ENCODE measurements at regions not wholly inside any gene's neighbourhood (a gene's known extent, or its start where the extent isn't known, plus 50 kb on each side); places are given as distances from the start of the nearest gene placed in this dataset.

DNA sequence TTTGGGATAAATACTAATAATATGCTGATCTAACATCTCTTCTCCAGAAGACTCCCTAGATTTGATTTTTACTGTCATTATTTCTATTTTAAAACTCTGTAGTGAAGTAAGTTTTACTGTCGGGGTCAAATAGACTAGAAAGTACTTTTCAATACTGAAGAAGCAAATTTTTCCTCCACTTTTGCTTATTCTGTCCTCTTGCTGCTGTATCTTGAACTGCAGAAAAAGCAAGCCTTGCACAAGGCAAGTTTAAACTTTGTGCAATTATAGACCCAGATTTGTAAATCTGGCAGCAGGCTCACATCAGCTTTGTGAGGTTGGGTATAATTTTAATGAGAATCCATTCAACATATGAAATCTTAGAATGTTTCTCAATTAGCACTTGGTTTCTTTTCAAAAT is 151.1 kb upstream of the ETS2 start:
- DNase-seq (ENCODE audit: low spot score): no peak

DNA sequence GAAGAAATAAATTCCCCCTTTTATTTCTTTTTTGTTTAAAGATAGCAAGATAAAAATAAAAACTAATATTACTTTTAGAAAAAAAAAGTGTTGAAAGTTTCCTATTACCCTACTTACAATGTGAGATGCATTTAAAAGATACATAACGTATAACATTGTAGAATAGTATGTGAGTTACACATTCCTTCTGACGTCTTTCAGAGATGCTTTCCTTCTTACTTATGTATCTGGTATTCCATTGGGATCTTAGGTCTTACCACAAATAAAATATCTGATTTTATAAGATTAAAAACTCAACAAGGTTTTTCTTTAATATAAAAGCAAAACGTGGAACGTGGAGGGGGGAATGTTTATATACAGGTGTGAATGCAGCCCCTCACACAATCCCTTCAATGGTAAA is 147.2 kb upstream of the ETS2 start:
- no peak for DNase-seq (ENCODE audit: low spot score)

DNA sequence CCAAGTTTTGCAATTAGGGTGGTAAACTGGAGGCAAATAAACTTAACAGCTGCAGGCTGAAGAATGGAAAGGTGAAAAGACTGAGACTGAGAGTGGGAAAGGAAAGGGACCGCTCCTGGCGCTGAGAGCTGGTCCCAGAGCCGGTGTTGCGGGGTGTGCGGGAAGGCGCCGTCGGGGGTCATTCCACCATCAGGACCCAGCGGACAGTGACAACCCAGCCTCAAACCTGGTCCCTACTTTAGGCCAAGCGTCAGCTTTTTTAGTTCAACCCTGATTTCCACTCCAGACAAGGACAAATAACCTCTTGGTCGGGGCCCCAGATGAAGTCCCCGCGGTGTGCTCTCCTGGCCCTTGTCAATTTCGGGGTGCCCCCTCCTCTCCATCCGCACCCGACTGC is 145.8 kb upstream of the ETS2 start:
- no peak for DNase-seq (ENCODE audit: low spot score)

DNA sequence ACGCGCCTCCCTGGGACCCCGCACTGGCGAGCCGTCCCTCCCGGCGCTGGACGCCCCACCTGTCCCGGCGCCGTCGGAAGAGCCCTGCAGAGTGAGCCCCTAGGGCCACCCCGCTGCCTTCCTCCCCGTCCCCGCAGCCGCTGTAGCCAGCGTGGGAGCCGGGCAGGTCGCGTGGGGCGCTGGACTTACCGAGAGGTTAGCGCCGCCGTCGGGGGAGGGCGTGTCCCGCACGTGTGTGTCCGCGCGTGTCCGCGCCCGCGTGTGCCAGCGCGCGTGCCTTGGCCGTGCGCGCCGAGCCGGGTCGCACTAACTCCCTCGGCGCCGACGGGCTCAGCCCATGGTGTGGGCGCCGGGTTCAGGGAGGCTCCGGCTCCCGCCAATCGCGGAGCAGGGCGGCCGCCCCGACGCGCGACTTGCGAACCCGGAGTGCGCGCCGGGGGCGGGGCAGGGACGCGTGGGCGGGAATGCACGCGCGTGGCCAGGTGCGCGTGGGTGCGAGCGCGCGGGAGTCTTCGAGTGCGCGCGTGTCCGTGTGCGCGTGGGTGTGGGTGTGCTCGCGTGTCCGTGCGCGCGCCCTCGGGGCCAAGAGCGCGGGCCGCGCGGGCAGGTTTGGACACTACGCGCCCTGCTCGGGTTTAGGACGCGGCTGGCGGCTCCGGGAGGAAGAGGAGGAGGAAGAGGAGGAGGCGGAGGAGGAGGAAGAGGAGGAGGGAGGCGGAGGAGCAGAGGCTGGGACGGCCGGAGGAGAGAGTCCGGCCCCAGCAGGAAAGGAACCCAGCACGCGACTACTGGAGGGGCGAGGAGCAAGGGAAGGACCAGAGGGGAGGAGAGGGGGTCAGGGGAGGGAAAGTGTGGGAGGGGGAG is 145.2 kb upstream of the ETS2 start:
- no peak for DNase-seq (ENCODE audit: low spot score)

DNA sequence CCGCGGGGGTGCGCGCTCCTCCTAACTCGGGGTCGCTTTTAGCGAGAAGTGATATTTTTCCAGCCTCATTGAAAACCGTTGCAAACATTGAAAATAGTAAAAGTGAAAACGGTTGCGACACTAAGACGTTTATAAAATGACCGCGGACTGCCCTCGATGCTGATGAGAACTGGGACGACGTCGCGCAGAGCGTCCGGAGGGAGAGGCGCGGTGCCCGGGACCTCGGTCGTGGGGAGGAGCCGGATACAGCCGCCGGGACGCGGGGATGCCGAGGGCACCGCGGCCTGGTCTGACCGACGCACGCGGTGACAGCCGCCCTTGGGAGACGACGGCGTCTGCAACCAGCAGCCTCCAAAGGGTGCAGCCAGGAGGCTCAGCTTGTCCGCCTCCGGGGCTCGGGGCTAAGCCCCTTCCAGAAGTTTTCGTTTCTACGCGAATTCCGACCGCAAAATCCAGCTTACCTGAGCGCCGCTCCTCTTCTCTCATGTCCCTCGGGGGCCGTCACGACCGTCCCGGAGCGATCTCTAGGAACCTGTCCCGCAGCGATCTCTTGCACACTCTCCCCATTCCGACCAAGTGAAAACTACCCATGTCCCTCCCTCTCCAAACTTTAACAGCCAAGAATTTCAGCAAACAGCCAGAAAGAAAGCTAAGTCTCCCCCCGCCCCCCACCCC is 144.4 kb upstream of the ETS2 start:
- DNase-seq (ENCODE audit: low spot score): no peak

DNA sequence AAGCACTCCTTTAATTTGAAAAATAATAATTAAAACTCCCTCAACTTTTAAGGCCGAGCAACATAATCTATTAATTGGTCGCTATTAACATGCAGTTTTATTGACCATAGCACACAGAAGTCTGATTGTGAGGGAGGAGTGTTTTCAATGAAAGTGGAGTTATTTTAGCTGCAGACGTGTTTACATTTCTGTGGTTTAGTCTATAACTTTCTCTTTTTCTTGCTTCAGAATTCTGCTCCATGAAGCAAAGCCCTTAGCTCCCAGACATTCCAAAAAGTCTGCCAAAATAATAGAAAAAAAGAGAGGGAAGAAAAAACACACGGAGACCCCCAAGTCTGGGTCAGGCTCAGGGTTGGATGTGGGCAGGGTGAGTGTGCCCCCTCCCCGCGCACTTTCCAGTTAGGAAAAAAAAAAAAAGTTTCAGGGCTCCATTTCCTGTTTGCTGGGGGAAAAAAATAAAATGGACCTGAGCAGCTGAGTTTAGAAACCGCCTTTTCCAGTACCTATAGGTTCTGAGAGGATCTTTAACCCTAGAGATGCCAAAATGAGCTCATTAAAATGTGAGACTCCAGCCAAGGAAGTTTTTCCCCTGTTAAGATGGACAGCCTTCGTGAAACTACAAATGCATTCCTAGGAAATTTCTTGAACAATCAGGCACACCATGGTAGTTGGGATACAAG is 143.7 kb upstream of the ETS2 start:
- no peak for DNase-seq (ENCODE audit: low spot score)

DNA sequence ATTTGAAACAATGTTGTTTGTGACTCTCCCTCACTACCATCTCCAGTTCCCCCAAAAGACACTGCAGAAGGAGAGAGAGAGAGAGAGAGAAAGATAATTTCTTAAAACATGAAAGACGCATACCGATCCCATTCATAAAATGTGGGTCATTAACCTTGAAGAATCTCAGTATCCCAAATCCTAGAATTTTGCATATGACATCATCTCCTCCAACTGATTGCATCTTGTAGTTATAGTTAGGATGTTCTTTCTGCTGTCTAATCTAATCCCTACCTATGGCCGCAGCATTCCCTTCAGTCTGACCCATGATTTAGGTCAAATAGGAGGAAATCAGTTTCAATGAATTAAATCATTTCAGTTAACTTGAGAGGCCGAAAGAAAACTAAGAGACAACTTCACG is 142.4 kb upstream of the ETS2 start:
- DNase-seq (ENCODE audit: low spot score): no peak

DNA sequence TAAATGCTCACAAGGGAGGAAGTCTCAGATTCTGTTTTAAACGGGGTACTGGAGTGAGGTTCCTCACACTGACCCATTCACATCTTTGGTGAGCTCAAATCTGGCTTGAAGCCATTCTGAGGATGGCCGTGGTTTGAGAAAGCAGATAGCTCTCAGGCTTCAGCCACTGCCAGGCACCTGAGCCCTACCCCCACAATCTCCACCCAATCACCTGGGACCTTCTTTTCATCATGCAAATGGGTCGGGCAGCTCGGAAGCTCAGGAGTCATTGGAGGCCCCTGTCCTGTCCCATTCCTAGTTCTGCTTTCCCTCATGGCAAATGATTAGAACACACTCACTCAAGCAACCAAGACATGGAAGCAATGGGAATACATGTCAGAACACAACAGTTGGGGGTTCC is 141.4 kb upstream of the ETS2 start:
- DNase-seq (ENCODE audit: low spot score): no peak

DNA sequence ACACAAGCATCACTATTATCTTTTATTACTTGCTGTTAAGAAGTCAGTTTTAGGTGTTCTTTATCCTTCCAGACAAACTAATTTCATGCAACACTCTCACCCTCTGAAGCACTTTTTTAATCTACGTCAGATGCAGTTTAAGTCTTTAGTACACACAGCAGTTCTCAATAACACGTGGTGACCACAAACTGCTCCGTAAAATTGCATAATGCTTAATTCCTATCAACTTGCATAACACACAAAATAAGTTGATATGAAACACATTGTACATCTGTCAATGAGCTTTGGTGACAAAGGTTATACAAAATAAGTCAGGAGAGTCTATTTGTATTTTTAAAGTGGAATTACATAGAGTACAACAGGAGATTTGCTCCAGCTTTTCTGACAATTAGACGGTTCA is 140.9 kb upstream of the ETS2 start:
- no peak for DNase-seq (ENCODE audit: low spot score)

DNA sequence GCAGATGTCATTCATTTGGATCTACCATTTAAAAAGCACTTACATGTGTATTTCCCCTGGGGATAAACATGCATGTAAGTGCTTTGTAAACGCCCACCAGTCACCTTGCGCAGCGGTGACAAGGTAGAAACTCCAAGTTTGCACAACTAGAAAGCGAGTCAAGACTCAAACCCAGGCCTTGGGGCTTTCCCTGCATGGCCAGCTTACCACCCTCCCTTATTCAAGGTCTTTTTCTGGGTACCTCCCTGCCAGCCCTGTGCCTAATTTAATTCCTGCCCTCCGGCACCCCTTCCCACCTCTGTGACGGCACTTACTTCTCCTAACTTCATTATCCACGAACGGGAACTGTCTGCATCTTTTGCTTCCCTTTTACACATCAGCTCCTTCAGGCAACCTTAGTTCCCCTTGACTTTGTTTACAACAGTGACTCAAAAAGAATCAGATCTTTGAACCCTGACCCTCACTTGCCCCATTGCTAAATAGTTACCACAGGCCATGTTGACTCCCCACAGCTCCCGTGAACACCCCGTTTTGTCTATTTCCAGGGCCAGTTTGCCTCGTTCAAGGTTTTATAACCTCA is 138.3 kb upstream of the ETS2 start:
- no peak for DNase-seq (ENCODE audit: low spot score)

DNA sequence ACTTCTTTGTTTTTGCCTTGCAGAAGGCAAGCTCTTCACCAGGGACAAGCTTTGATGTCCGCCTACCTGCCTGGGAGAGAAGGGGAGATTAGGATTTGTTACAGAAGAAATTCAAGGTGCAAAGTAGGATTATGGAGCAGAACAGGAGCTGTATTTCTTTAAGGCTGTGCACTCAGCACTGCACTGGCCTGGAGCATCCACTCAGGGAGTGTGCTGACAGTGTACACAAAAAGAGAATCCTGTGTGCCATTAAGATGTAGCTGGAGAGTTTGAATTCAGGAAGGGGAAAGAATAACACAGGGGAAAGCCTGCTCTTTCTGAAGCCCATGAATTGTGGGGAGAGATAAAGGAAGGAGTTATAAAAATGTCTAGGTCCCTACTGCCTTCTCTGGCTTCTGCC is 137.7 kb upstream of the ETS2 start:
- no peak for DNase-seq (ENCODE audit: low spot score)

DNA sequence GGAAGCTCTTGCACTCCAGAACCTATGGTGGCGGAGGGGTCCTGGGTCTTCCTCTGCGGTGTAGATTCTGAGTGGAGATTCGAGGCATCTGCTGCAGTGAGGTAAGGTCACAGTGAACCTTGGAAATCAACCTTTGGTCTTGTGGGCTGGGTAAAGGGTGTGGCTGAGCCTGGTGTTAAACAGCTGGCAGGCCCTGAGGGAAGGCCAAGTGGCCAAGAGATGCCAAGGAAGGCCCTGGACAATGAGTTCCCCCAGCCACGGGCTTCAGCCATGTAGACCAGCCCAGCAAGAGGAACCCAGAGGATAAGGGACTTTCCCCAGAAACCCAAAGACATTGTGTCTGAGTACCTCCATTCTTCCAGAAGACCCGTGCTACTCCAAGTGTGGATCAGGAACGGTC is 137.2 kb upstream of the ETS2 start:
- DNase-seq (ENCODE audit: low spot score): no peak

DNA sequence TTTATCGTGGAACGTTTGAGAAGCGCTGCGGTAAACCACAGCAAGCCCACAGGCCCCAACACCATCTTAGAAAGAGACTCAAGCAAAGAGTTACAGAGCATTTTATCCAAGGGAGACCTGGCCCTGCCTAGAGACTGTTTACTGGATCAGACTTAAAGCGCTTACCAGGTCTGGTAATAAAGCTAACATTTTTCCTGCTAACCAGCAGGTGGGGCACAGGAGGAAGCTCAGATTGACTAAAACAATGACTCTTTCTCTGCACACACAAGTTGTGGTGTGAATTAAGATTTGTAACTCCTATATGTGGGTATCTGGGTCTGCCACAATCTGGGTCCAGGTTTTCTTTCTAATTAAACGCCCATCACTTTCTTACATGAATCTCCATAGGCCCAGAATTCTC is 136.5 kb upstream of the ETS2 start:
- DNase-seq (ENCODE audit: low spot score): no peak

DNA sequence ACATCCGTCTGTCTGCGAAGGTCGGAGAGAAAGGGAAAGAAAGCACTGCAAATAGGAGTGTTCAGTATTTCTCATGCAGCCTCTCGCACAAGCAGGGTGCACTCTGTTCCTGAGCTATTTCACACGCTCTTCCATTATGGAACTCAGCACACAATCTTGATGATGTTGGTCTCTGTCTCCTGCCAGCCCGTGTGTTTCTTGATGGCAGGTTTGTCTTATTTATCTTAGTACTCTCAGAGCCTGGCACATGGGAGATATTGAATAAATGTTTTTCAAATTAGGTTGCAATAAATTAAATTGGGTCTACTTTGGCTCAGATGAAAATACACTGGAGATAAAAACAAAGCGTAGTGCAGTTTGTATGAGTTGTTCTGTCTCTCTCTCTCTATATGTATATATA is 134.9 kb upstream of the ETS2 start:
- DNase-seq (ENCODE audit: low spot score): no peak

DNA sequence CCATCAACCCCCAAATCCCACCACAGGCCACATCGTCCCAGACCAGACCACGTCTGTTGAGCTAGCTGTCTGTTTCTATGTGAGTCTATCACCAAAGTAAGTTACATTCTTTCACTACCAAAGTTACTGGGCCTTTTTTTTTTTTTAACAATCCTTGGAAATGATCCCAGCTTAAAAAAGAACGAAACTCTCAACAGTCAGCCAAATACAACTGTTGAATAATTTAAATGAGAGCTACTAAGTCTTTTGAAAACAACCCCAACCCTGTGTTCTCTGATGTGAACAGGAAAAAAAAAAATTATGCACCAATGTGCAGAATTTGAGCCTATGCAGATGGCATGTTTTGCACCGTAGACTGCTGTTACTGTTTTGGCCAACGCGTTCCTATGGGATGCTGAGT is 134.0 kb upstream of the ETS2 start:
- DNase-seq (ENCODE audit: low spot score): no peak

DNA sequence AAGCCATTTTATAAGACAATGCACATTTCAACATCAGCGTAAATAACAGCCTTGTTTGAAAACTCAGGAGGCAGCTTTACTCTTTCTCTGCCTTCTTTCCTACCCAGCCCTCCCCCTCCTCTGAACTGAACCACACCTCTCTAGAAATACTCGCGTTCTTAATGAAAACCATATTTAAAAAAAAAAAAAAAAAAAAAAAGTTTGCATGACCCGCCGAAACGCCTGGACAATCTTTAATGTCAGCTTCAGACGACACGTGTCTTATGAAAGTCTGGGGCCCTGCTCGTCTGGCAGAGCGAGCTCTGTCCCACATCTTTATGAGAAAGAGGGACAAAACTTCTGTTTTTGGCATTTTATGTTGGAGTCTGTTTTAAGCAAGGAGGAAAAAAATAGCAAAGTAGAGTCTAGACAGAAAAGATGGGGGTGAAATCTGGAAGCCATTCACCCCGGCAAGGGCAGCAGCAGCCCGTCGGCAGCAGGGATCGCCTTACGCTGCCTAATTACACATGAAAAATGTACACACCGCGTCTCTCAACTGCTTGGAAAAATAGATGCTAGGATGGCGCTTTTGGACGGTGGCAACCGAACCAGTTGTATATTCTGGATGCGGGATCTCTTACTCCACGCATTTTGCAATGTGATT is 130.4 kb upstream of the ETS2 start:
- no peak for DNase-seq (ENCODE audit: low spot score)

DNA sequence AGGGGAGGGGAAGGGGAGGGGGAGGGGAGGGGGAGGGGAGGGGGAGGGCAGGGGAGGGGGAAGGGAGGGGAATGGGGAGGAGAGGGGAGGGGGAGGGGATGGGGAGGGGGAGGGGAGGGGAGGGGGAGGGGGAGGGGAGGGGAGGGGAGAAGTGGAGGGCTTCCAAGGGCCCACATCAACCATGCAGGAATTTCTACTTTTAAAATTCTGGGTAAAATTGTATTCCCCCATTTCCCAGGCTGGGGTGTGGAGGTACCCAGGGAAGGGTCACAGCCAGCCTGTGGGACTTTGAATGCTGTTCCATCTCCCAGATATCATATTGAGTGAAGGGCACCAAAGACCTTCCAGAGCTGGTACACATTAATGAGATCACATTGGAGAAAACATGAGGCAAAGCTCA is 126.9 kb upstream of the ETS2 start:
- no peak for DNase-seq (ENCODE audit: low spot score)

DNA sequence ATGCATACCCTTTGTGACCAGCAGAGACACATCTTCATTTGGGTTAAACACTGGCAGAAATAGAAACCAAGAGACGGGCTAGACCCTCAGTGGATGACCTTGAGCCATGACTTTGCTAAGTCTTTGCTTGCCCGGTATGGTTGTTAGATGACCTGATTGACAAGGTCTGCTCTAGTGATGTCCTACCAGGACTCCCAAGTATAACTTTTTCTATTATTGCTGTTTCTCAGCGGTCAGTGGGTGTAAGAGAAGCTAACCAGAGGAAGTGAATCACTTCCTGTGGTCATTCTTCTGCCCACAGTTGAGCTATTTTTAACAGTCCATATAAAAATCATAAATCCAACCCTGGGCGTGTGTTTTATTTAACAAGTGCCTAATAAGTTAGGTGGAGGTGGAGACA is 126.2 kb upstream of the ETS2 start:
- no peak for DNase-seq (ENCODE audit: low spot score)

DNA sequence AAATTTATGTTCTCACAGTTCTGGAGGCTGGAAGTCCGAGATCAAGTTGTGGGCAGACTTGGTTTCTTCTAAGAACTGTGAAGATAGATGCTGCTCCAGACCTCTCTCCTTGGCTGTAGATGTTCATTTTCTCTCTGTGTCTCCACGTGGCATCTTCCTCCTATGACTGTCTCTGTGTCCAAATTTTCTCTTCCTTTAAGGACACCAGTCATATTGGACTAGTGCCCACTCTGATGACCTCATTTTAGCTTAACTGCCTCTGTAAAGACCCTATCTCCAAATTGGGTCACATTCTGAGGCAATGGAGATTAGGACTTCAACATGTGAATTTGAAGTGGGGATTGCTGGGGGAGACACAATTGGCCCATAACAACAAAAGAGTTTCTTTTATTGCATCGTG is 125.3 kb upstream of the ETS2 start:
- DNase-seq (ENCODE audit: low spot score): no peak

DNA sequence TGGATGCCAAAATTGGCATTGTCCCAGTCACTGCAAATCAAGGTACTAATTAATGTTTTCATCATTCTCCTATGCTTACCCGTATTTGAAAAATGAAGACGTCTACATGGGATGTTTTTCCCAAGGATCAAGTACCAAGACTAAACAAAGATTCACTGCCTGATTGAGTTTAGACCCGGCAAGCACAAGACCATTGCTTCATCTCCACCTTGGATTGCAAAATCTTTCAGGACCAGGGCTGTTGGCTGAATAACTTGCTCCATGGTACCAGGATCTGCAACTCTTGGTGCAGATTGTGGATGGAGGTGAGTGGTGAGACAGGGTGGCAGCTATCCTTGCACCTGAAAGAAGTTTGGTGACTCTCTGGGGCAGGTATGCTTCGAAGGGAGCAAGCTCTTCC is 122.5 kb upstream of the ETS2 start:
- DNase-seq (ENCODE audit: low spot score): no peak

DNA sequence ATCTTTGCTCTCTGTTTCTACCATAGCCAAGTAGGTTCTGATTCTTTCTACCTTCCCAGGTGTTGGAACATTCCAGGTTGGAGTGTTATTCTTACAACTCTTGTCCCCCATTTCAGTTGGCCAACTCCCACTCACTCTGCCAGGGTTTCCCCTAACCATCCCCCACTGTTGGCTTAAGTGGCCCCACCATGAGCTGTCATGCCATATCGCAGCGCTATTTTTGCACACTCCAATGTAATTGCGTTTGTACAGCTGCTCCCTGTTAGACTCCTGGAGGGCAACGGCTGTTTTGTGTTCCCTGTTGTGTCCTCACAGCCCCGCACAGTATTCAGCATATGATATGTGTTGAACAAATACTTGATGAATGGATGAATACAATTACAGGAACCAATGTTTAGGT is 117.7 kb upstream of the ETS2 start:
- no peak for DNase-seq (ENCODE audit: low spot score)

DNA sequence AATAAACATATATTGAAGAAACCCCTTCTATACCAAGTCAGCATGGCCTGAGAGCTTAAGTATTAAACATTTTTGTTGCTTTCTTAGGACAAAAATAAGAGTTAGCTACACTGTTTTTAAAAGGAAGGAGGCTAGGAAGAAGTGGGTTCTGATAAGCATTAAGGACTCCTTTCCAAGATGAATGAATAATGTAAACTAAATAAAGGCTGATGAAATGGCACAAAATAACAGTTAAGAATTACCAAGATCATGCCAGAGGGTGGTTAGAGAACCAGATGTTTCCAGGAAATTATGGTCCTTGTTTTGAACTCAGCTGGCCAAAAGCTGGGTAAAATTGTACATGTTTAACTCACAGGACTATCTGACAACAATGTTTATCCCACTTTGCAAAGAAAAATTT is 114.1 kb upstream of the ETS2 start:
- DNase-seq (ENCODE audit: low spot score): no peak

Data from mesenteric fat pad (tissue), 1 donor.